Body of pancreas (tissue), 4 donors: ENCODE measurements at regions not wholly inside any gene's neighbourhood (a gene's known extent, or its start where the extent isn't known, plus 50 kb on each side); places are given as distances from the start of the nearest gene placed in this dataset.

Experiments used
- CTCF ChIP-seq, 7 experiments: fragments of 450-650 bp in 4 of 7; fragments of 200-600 bp in 3 of 7; sonication (generic) in 3 of 7; IDR thresholded peaks; one replicate each; pipeline ENCODE4 v1.5.1; 2016 to 2019; ENCODE audit warnings: antibody characterized with exemption in 7 of 7
- POLR2A ChIP-seq, 3 donors: fragments of 450-650 bp; IDR thresholded peaks; one replicate each; pipeline ENCODE4 v1.6.1; 2016; ENCODE audit warnings: antibody characterized with exemption in 3 of 3, mild to moderate bottlenecking in 2 of 3

DNA sequence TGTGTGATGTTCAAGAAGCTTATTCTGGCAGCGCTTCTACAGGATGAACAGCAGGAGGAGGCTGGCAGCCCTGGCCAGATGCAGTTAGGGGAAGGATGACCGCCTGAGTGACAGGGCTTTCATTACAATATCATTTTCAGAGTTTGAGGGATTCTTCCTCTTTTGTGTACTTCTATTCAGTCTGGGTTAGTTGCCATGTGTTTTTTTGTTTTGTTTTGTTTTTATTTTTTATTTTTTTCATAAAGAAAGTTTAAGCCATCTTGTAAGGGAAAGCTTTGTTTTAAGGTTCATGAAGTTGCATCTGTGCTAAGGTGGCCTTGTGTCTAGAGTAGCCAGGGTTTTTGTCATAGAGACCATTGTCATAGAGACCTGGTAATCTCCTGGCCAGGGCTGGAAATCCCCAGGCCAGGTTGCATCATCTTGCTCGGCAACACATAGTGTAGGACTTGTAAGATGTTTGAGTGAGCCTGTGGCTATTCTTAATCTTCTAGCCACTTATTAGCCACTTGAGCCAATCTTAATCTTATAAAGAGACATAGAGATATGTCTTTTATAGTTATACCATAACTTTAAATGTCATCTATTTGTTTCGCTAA lies 230.5 kb upstream of the TMEM229A start:
- no peak for TF ChIP-seq CTCF (IDR thresholded peaks at IDR 0.05)
- no peak for TF ChIP-seq POLR2A (IDR thresholded peaks at IDR 0.05)
